HG03139 (cell line): ENCODE measurements at regions not wholly inside any gene's neighbourhood (a gene's known extent, or its start where the extent isn't known, plus 50 kb on each side); places are given as distances from the start of the nearest gene placed in this dataset.
"Not testable (repeated sequence)": the region's sequence is repeated elsewhere in the genome, so short reads cannot be mapped to it uniquely, and the experiment has no call there.

Source experiments
- ATAC-seq: cut with Tn5 transposase; IDR thresholded peaks from one replicate; pipeline ENCODE4 v1.9.1; 2021; ENCODE audit not compliant: unreplicated experiment

- no peak for ATAC-seq
Measured at GRCh38 chr18:59057493-59057795, 82.2 kb upstream of the SEC11C start.

- no peak for ATAC-seq
Measured at GRCh38 chr18:59057969-59058368, 81.7 kb upstream of the SEC11C start.

GRCh38 chr18:59059140-59059539 lies 80.5 kb upstream of the SEC11C start:
- ATAC-seq, result no peak

- ATAC-seq, result no peak
Measured at GRCh38 chr18:59060551-59060950, 79.1 kb upstream of the SEC11C start.

GRCh38 chr18:59061914-59062642 lies 77.6 kb upstream of the SEC11C start:
- no peak for ATAC-seq

- ATAC-seq, result no peak
Measured at GRCh38 chr18:59062643-59063006, 77.1 kb upstream of the SEC11C start.

GRCh38 chr18:59063300-59063906 lies 76.3 kb upstream of the SEC11C start:
- no peak for ATAC-seq

GRCh38 chr18:59063912-59064311 lies 75.8 kb upstream of the SEC11C start:
- ATAC-seq, result no peak

- no peak for ATAC-seq
Measured at GRCh38 chr18:59065684-59066083, 74.0 kb upstream of the SEC11C start.

- no peak for ATAC-seq
Measured at GRCh38 chr18:59067873-59068272, 71.8 kb upstream of the SEC11C start.

GRCh38 chr18:59068276-59069071 lies 71.2 kb upstream of the SEC11C start:
- no peak for ATAC-seq

GRCh38 chr18:59070181-59070912 lies 69.3 kb upstream of the SEC11C start:
- ATAC-seq, result peak; percentile 85

GRCh38 chr18:59072727-59073421 lies 66.8 kb upstream of the SEC11C start:
- ATAC-seq, result no peak

GRCh38 chr18:59075923-59076322 lies 63.8 kb upstream of the SEC11C start:
- no peak for ATAC-seq

- ATAC-seq, result no peak
Measured at GRCh38 chr18:59079264-59079663, 60.4 kb upstream of the SEC11C start.

- ATAC-seq, result not testable (repeated sequence)
Measured at GRCh38 chr18:59079687-59080501, 59.8 kb upstream of the SEC11C start.

GRCh38 chr18:59083136-59083818 lies 56.4 kb upstream of the SEC11C start:
- no peak for ATAC-seq

GRCh38 chr18:59085126-59085794 lies 54.4 kb upstream of the SEC11C start:
- ATAC-seq, result no peak

GRCh38 chr18:59085797-59086196 lies 53.9 kb upstream of the SEC11C start:
- ATAC-seq, result no peak
